Liver (tissue), 8 donors: ENCODE measurements at regions not wholly inside any gene's neighbourhood (a gene's known extent, or its start where the extent isn't known, plus 50 kb on each side); places are given as distances from the start of the nearest gene placed in this dataset.

Experiments used
- DNase-seq: peaks from one replicate; pipeline ENCODE4 v3.0.0-alpha.2; 2017; ENCODE audit warnings: low spot score
- H3K27ac ChIP-seq, 2 donors: one replicate each; pipeline ENCODE4 v1.7.0; 2013; ENCODE audit warnings: inconsistent platforms in 2 of 2, low read length in 2 of 2, control low read depth in 1 of 2, low read depth in 1 of 2, mild to moderate bottlenecking in 1 of 2
- H3K27me3 ChIP-seq, 4 donors: one replicate each; pipeline versions ENCODE4 v1.6.1 to v1.7.0; 2013; ENCODE audit warnings: low read length in 3 of 4, inconsistent platforms in 1 of 4, mild to moderate bottlenecking in 1 of 4, moderate library complexity in 1 of 4; ENCODE audit not compliant: control insufficient read depth in 4 of 4, insufficient read depth in 4 of 4
- H3K36me3 ChIP-seq, 4 donors: one replicate each; pipeline versions ENCODE4 v1.6.1 to v1.7.0; 2013; ENCODE audit warnings: low read length in 3 of 4, mild to moderate bottlenecking in 3 of 4, low read depth in 1 of 4, moderate library complexity in 1 of 4; ENCODE audit not compliant: control insufficient read depth in 4 of 4, insufficient read depth in 3 of 4
- H3K4me1 ChIP-seq, 4 donors: one replicate each; pipeline versions ENCODE4 v1.6.1 to v1.7.0; 2013; ENCODE audit warnings: low read length in 3 of 4, mild to moderate bottlenecking in 3 of 4, moderate library complexity in 1 of 4; ENCODE audit not compliant: control insufficient read depth in 4 of 4, insufficient read depth in 4 of 4
- H3K4me3 ChIP-seq, 3 donors: one replicate each; pipeline versions ENCODE4 v1.6.1 to v1.7.0; 2013; ENCODE audit warnings: low read length in 3 of 3, control low read depth in 1 of 3, low read depth in 1 of 3, mild to moderate bottlenecking in 1 of 3
- H3K9ac ChIP-seq, 2 donors: one replicate each; pipeline ENCODE4 v1.7.0; 2013; ENCODE audit warnings: low read length in 2 of 2, mild to moderate bottlenecking in 2 of 2, moderate library complexity in 2 of 2, control low read depth in 1 of 2, low read depth in 1 of 2
- H3K9me3 ChIP-seq, 4 donors: one replicate each; pipeline versions ENCODE4 v1.6.1 to v1.7.0; 2013; ENCODE audit warnings: low read length in 3 of 4; ENCODE audit not compliant: control insufficient read depth in 4 of 4
- FOXA2 ChIP-seq: IDR thresholded peaks from 2 replicates; pipeline ENCODE4 v1.6.1; 2016; ENCODE audit warnings: antibody characterized with exemption
- GABPA ChIP-seq, 2 donors: IDR thresholded peaks in 1 of 2; conservative IDR thresholded peaks in 1 of 2; 2 replicates each; pipeline ENCODE4 v1.6.1; 2016; ENCODE audit warnings: antibody characterized with exemption in 2 of 2, mild to moderate bottlenecking in 1 of 2, moderate library complexity in 1 of 2
- HNF4G ChIP-seq: IDR thresholded peaks from 2 replicates; pipeline ENCODE4 v1.6.1; 2016; ENCODE audit warnings: antibody characterized with exemption
- RAD21 ChIP-seq, 2 donors: IDR thresholded peaks; 2 replicates each; pipeline ENCODE4 v1.6.1; 2016; ENCODE audit warnings: antibody characterized with exemption in 2 of 2, mild to moderate bottlenecking in 2 of 2
- YY1 ChIP-seq: IDR thresholded peaks from 2 replicates; pipeline ENCODE4 v1.6.1; 2016; ENCODE audit warnings: antibody characterized with exemption, mild to moderate bottlenecking
- WGBS: extraction: QIAGEN DNeasy Blood & Tissue Kit; methylation state at CpG from one replicate; pipeline ENCODE4 v1.1.7; 2013; 5-methylcytosine and 5-hydroxymethylcytosine counted together
- TF ChIP-seq, protein P1 (sequence below): IDR thresholded peaks from 2 replicates; pipeline ENCODE4 v1.6.1; 2016; ENCODE audit warnings: antibody characterized with exemption
- TF ChIP-seq, protein P2 (sequence below): IDR thresholded peaks from 2 replicates; pipeline ENCODE4 v1.6.1; 2016; ENCODE audit warnings: antibody characterized with exemption, mild to moderate bottlenecking
- TF ChIP-seq, protein P3 (sequence below): IDR thresholded peaks from 2 replicates; pipeline ENCODE4 v1.6.1; 2016; ENCODE audit warnings: antibody characterized with exemption
- TF ChIP-seq, protein P4 (sequence below): fragments of 150-350 bp; IDR thresholded peaks from 2 replicates; pipeline ENCODE4 v1.5.1; 2017; ENCODE audit warnings: improper control_type of control experiment, low read depth, low read length; ENCODE audit not compliant: missing input control
- TF ChIP-seq, protein P5 (sequence below): IDR thresholded peaks from 2 replicates; pipeline ENCODE4 v1.6.1; 2016; ENCODE audit warnings: antibody characterized with exemption
- donor health status: healthy.
- donor health status: healthy.
- donor health status: healthy.
- donor health status: healthy.
- donor health status: healthy.

DNA sequence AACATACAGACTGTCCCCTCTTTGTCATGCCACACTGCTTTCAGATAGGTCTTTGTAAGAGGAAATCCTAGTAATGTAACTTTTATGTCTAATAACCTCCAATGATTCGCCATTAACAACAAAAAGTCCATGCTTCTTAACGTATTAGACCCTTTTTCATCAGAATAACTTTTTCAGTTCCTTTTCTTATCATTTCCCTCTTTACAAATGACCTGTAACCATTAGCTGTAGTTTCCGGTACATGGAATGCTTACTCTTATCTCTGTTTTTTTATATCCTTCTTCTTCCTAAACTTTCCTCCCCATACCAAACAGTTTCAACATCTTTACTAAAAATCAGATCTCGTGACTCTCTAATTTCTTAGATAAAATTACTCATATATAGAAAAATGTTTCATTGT, 268.9 kb upstream of the TYRP1 start:
- 53% methylated on average over 4 of the region's 4 CpGs for WGBS
- H3K9me3 ChIP-seq = no peaks in the 10 kb centered on the region

DNA sequence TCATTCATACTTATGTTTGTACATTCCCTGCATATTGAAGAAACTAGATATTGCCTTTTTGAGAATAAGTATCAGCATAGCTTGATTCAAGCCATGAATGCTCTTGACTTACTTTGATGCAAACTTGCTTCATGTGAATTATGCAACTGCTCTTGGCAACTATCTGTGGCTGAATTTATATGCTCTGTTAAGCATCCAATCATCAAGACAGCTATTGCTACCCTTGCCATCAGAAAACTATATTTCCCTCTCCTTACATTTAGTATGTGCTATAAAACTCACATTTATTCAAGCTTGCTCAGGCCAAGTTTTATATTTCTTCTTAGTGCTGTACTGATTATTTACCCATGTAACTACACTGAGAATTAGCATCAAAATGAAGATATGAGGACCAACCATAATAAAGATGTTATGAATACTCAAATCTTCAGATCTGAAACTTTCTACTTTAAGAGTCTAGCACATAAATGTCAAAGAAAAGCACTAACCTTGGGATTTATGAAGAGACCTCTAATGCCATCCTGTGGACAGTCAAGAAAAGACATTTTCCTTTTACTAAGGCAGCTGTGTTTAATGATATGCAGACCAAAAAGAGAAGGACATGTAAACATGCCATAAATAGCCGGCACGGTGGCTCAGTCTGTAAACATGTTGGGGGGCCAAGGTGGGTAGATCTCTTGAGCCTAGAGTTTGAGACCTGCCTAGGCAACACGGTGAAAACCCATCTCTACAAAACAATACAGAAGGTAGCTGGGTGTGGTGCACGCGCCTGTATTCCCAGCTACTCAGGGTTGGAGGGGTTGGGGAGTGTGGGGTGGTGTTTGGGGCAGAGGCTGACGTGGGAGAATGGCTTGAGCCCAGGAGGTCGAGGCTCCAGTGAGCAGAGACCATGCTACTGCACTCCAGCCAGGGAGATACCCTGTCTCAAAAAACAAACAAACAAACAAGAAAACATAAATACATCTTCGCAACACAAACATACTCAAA, 267.0 kb upstream of the TYRP1 start:
- no peaks in the 10 kb centered on the region for H3K4me1 ChIP-seq
- H3K4me3 ChIP-seq = no peak overlapping the region
- no peaks in the 10 kb centered on the region for H3K9me3 ChIP-seq
- H3K27ac ChIP-seq = no peak overlapping the region
- no peak for DNase-seq
- H3K36me3 ChIP-seq = no peaks in the 10 kb centered on the region
- no peaks in the 10 kb centered on the region for H3K27me3 ChIP-seq
- WGBS = 40% methylated on average over 8 of the region's 8 CpGs
- TF ChIP-seq GABPA (IDR thresholded peaks at IDR 0.05 in 1 of 2, conservative IDR thresholded peaks at IDR 0.05 in 1 of 2) = no peak
- TF ChIP-seq, protein P1, sequence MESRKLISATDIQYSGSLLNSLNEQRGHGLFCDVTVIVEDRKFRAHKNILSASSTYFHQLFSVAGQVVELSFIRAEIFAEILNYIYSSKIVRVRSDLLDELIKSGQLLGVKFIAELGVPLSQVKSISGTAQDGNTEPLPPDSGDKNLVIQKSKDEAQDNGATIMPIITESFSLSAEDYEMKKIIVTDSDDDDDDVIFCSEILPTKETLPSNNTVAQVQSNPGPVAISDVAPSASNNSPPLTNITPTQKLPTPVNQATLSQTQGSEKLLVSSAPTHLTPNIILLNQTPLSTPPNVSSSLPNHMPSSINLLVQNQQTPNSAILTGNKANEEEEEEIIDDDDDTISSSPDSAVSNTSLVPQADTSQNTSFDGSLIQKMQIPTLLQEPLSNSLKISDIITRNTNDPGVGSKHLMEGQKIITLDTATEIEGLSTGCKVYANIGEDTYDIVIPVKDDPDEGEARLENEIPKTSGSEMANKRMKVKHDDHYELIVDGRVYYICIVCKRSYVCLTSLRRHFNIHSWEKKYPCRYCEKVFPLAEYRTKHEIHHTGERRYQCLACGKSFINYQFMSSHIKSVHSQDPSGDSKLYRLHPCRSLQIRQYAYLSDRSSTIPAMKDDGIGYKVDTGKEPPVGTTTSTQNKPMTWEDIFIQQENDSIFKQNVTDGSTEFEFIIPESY = no peak
- TF ChIP-seq RAD21 (IDR thresholded peaks at IDR 0.05) = no peak
- TF ChIP-seq YY1 = no peak
- TF ChIP-seq, protein P2, sequence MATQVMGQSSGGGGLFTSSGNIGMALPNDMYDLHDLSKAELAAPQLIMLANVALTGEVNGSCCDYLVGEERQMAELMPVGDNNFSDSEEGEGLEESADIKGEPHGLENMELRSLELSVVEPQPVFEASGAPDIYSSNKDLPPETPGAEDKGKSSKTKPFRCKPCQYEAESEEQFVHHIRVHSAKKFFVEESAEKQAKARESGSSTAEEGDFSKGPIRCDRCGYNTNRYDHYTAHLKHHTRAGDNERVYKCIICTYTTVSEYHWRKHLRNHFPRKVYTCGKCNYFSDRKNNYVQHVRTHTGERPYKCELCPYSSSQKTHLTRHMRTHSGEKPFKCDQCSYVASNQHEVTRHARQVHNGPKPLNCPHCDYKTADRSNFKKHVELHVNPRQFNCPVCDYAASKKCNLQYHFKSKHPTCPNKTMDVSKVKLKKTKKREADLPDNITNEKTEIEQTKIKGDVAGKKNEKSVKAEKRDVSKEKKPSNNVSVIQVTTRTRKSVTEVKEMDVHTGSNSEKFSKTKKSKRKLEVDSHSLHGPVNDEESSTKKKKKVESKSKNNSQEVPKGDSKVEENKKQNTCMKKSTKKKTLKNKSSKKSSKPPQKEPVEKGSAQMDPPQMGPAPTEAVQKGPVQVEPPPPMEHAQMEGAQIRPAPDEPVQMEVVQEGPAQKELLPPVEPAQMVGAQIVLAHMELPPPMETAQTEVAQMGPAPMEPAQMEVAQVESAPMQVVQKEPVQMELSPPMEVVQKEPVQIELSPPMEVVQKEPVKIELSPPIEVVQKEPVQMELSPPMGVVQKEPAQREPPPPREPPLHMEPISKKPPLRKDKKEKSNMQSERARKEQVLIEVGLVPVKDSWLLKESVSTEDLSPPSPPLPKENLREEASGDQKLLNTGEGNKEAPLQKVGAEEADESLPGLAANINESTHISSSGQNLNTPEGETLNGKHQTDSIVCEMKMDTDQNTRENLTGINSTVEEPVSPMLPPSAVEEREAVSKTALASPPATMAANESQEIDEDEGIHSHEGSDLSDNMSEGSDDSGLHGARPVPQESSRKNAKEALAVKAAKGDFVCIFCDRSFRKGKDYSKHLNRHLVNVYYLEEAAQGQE = no peak
- H3K9ac ChIP-seq = no peak overlapping the region

More for the DNA sequence above, 268.9 kb upstream of the TYRP1 start:
- no peak for TF ChIP-seq HNF4G
- TF ChIP-seq, protein P3, sequence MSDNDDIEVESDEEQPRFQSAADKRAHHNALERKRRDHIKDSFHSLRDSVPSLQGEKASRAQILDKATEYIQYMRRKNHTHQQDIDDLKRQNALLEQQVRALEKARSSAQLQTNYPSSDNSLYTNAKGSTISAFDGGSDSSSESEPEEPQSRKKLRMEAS = no peak
- TF ChIP-seq, protein P4, sequence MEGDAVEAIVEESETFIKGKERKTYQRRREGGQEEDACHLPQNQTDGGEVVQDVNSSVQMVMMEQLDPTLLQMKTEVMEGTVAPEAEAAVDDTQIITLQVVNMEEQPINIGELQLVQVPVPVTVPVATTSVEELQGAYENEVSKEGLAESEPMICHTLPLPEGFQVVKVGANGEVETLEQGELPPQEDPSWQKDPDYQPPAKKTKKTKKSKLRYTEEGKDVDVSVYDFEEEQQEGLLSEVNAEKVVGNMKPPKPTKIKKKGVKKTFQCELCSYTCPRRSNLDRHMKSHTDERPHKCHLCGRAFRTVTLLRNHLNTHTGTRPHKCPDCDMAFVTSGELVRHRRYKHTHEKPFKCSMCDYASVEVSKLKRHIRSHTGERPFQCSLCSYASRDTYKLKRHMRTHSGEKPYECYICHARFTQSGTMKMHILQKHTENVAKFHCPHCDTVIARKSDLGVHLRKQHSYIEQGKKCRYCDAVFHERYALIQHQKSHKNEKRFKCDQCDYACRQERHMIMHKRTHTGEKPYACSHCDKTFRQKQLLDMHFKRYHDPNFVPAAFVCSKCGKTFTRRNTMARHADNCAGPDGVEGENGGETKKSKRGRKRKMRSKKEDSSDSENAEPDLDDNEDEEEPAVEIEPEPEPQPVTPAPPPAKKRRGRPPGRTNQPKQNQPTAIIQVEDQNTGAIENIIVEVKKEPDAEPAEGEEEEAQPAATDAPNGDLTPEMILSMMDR = no peak
- TF ChIP-seq FOXA2 = no peak
- TF ChIP-seq, protein P5, sequence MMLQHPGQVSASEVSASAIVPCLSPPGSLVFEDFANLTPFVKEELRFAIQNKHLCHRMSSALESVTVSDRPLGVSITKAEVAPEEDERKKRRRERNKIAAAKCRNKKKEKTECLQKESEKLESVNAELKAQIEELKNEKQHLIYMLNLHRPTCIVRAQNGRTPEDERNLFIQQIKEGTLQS = no peak
- no peaks in the 10 kb centered on the region for H3K4me1 ChIP-seq
- H3K36me3 ChIP-seq = no peaks in the 10 kb centered on the region
- no peak overlapping the region for H3K9ac ChIP-seq
- no peak overlapping the region for H3K4me3 ChIP-seq
- H3K27ac ChIP-seq = no peak overlapping the region
- DNase-seq = no peak
- no peaks in the 10 kb centered on the region for H3K27me3 ChIP-seq
